Caki2 (cell line): ENCODE measurements at regions not wholly inside any gene's neighbourhood (a gene's known extent, or its start where the extent isn't known, plus 50 kb on each side); places are given as distances from the start of the nearest gene placed in this dataset.
A peak's percentile ranks its signal among the peaks of the same experiment; 100 is the strongest.
"Not testable (repeated sequence)": the region's sequence is repeated elsewhere in the genome, so short reads cannot be mapped to it uniquely, and the experiment has no call there.

Experiments used
- DNase-seq: peaks from one replicate; pipeline ENCODE4 v3.0.0-alpha.2; 2015; ENCODE audit warnings: low read depth
- in situ Hi-C: cut with HindIII; loops from 2 replicates; pipeline ENCODE4 v1.10.0; 2016; ENCODE audit warnings: low sequenced_read_pairs, low pct_unique_long_range_greater_than_20kb, mixed read lengths

- in situ Hi-C loops: no loop called here
- DNase-seq: no peak
These were observed 1367.6 kb upstream of the CDH8 start for GRCh38 chr16:63403792-63404191.

DNA sequence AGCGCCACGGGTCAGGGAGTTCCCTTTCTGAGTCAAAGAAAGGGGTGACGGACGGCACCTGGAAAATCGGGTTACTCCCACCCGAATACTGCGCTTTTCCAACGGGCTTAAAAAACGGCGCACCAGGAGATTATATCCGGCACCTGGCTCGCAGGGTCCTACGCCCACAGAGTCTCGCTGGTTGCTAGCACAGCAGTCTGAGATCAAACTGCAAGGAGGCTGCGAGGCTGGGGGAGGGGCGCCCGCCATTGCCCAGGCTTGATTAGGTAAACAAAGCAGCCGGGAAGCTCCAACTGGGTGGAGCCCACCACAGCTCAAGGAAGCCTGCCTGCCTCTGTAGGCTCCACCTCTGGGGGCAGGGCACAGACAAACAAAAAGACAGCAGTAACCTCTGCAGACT is 1352.0 kb upstream of the CDH8 start:
- DNase-seq, in situ Hi-C loops: not testable (repeated sequence)

DNA sequence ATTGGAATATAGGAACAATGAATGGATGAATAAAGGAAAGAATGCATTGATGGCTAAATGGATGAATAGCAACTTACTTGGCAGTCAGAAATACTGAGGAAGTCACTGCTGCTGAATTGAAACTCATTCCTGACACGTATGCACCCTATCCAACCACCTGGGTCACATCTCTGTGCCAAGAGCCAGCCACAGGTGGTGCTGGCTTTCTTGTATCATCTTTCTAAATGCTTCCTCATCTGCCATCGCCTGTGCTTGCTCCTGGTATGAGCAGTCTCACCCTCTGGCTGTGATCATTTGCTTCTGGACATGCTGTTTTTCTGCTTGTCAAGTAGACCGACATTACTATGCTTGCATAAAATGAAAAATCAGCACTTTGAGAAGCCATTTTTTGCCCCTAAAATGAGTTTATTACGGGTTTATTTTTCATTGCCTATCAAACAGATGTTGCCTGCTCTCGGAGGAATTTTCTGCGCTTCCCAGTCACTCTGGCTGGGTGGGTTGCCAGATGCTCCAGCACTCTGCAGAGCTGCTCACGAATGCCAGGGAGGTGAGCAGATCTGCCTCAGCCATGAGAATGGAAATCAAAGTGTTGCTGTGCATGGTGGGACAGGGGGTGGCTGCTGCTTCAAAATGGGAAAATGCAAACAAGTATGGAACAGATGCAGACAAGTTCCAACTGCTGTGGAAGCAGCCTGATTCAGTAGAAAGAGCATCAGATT is 1349.6 kb upstream of the CDH8 start:
- in situ Hi-C loops: no loop called here

GRCh38 chr16:63373744-63374143 is 1337.5 kb upstream of the CDH8 start:
- no peak for DNase-seq
- in situ Hi-C loops: no loop called here

More for the DNA sequence above, 1349.6 kb upstream of the CDH8 start:
- no peak for DNase-seq

GRCh38 chr16:63372815-63373214 is 1336.6 kb upstream of the CDH8 start:
- in situ Hi-C loops: no loop called here
- no peak for DNase-seq

DNA sequence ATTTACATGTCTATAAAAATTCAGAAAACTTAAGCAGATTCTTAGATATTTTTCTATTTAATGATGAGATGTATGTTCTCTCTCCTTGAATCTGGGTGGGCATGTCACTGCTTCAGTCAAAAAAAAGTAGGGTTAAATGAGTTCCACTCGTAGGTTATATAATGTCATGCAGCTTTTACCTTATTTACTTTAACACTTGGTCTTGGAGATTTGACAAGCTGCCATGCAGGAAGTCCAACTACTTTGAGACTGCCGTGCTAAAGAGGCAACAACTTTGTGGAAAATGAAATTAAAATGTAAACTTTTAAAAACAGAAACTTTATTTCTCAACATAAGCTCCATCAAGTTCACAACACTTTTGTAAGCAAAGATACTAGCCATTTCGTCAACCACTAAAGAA is 1336.0 kb upstream of the CDH8 start:
- DNase-seq: no peak
- in situ Hi-C loops: no loop called here

GRCh38 chr16:63365649-63366304 is 1329.5 kb upstream of the CDH8 start:
- DNase-seq: no peak
- in situ Hi-C loops: no loop called here

DNA sequence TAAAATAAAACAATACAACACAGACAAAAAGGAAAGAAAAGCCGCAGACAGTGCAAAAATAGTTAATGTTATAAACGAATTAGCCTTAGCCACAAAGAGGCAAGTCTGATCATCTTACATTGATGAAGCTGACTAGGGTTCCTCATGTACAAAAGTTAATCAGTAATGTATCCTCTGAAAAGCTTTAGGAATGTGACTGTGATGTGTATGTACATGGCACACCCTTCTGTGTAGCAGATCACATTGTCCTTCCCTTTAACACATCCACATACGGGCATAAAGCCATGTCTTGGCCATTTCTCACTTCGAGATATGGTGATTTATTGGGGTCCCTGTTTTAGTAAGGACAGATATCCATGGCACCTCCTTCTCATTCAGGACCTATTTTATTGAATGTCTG is 1327.5 kb upstream of the CDH8 start:
- in situ Hi-C loops: no loop called here
- no peak for DNase-seq

GRCh38 chr16:63361032-63361624 is 1324.9 kb upstream of the CDH8 start:
- in situ Hi-C loops: no loop called here
- peak; percentile 34 for DNase-seq

- in situ Hi-C loops: no loop called here
- DNase-seq: no peak
These were observed 1313.7 kb upstream of the CDH8 start for GRCh38 chr16:63349961-63350360.

DNA sequence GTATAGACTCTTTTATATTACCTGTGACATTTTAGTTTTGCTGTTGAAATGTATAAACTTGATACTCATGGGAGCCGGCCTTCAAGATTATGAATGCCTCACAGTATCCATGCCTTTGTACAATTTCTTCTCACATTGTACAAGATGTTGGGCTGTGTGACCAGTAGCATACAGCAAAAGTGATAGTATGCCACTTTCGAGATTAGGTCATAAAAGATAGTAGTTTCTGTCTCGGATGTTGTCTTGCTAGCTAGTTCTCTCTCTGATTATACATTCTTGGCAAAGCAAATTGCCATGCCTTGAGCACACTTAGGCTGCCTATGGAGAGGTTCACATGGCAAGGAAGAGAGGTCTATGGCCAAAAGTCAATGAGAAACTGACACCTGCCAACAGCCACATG is 1309.8 kb upstream of the CDH8 start:
- DNase-seq: no peak
- in situ Hi-C loops: no loop called here

GRCh38 chr16:63337264-63337663 is 1301.0 kb upstream of the CDH8 start:
- in situ Hi-C loops: no loop called here
- DNase-seq: no peak

DNA sequence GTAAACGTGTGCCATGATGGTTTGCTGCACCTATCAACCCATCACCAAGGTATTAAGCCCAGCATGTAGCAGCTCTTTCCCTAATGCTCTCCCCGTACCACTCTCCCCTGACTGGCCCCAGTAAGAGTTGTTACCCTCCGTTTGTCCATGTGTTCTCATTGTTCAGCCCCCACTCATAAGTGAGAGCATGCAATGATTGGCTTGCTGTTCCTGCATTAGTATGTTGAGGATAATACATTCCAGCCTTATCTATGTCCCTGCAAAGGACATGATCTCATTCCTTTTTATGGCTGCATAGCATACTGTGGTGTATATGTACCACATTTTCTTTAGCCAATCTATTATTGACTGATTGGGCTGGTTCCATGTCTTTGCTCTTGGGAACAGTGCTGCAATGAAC is 1294.9 kb upstream of the CDH8 start:
- in situ Hi-C loops: no loop called here

GRCh38 chr16:63326736-63327339 is 1290.6 kb upstream of the CDH8 start:
- in situ Hi-C loops: no loop called here
- DNase-seq: no peak

More for the DNA sequence above, 1294.9 kb upstream of the CDH8 start:
- DNase-seq: no peak

GRCh38 chr16:63323722-63324705 is 1287.8 kb upstream of the CDH8 start:
- no peak for DNase-seq
- in situ Hi-C loops: no loop called here

- DNase-seq: no peak
- in situ Hi-C loops: no loop called here
These were observed 1286.8 kb upstream of the CDH8 start for GRCh38 chr16:63323055-63323454.

GRCh38 chr16:63315229-63315628 is 1279.0 kb upstream of the CDH8 start:
- DNase-seq: peak; percentile 18
- in situ Hi-C loops: no loop called here

- in situ Hi-C loops: no loop called here
- no peak for DNase-seq
These were observed 1276.1 kb upstream of the CDH8 start for GRCh38 chr16:63312346-63312745.
